ENCODE measurements at regions not wholly inside any gene's neighbourhood (a gene's known extent, or its start where the extent isn't known, plus 50 kb on each side); places are given as distances from the start of the nearest gene placed in this dataset.

DNA sequence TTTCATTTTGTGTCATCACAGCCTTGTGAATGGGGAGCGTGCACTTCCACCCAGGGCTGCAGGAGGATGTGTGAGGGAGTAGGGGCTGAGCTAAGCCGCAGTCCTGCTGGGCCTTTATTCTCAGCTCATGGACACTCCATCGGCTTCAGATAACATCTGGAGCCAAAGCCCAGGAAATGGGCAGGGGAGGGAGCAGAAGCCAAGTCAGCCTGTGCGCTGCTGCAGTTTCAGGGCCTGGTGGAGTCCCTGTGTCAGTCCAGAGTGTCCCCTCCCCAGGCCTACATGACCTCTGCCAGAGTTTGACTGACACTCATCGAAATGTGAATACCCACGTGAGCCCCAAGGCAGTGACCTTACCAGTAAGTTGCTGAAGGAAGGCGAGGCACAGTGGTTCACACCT lies 242.2 kb downstream of the LOXHD1 start:
- POLR2A ChIA-PET (ENCODE audit: unreplicated experiment) = no interaction called here
- intact Hi-C loops (cut with micrococcal nuclease; ENCODE audit: unreplicated experiment) = no loop called here
- CTCF ChIA-PET = no interaction called here

DNA sequence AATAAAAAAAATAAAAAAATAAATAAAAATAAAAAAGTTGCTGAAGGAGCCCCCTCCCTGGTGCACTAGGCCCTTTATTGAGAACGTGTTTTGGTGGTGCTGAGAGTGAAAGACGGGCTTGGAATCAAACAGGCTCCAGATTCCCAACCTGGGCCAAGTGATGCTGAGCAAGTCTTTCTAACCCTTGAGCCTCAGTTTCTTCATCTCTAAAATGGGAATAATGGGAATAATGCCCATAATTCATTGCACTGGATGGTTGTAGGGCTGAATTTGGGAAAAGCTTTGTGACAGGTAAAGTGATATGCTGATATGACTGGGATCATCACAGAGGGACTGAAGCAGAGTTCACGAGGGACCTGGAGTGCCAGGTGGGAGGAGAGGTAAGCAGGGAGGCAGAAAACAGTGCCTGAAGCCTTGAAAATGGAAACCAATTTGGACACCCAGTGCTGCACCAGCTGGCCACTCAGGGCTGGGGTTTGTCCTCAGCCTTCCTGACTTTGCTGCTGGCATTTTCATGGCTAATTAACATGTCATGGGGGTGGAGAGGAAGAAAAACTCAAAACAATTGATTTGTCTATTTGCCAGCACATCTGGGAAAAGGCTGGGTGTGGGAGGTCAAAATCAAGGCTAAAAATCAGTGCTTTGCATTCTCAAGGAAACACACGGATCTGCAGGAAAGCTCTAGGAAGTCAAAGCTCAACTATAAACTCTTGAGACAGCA lies 241.3 kb downstream of the LOXHD1 start:
- peaks cover 6% of the 10 kb centered on the region; the same call in 1 of the 2 replicates for H3K36me3 ChIP-seq (ENCODE audit: low read depth)
- no peaks in the 10 kb centered on the region for H3K27me3 ChIP-seq (ENCODE audit: insufficient read depth, low read depth)
- H3K9me2 ChIP-seq (ENCODE audit: insufficient read depth) = no peaks in the 10 kb centered on the region
- no TSS peak for BruUV-seq (replicated peaks)
- no peak overlapping the region for H3K4me2 ChIP-seq
- CTCF ChIA-PET = no interaction called here
- H3K4me1 ChIP-seq (replicated peaks; ENCODE audit: insufficient read depth) = no peaks in the 10 kb centered on the region
- H3K4me3 ChIP-seq = no peak overlapping the region
- no peak overlapping the region for H2AFZ ChIP-seq
- peaks cover 35% of the 10 kb centered on the region for H4K20me1 ChIP-seq (ENCODE audit: insufficient read depth)
- H3K9me3 ChIP-seq (ENCODE audit: insufficient read depth, low read depth) = no peaks in the 10 kb centered on the region
- POLR2A ChIA-PET (ENCODE audit: unreplicated experiment) = no interaction called here
- H3F3A ChIP-seq (ENCODE audit: insufficient read depth, low read depth) = peaks cover 15% of the 10 kb centered on the region
- TF ChIP-seq, protein P1, sequence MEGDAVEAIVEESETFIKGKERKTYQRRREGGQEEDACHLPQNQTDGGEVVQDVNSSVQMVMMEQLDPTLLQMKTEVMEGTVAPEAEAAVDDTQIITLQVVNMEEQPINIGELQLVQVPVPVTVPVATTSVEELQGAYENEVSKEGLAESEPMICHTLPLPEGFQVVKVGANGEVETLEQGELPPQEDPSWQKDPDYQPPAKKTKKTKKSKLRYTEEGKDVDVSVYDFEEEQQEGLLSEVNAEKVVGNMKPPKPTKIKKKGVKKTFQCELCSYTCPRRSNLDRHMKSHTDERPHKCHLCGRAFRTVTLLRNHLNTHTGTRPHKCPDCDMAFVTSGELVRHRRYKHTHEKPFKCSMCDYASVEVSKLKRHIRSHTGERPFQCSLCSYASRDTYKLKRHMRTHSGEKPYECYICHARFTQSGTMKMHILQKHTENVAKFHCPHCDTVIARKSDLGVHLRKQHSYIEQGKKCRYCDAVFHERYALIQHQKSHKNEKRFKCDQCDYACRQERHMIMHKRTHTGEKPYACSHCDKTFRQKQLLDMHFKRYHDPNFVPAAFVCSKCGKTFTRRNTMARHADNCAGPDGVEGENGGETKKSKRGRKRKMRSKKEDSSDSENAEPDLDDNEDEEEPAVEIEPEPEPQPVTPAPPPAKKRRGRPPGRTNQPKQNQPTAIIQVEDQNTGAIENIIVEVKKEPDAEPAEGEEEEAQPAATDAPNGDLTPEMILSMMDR (conservative IDR thresholded peaks at IDR 0.05) = no peak
- TF ChIP-seq EZH2 (IDR thresholded peaks at IDR 0.05; ENCODE audit: low read depth) = no peak
- H3K79me2 ChIP-seq (ENCODE audit: low read depth) = no peaks in the 10 kb centered on the region
- no peak for DNase-seq
- intact Hi-C loops (cut with micrococcal nuclease; ENCODE audit: unreplicated experiment) = no loop called here
- H3K27ac ChIP-seq = no peak overlapping the region

More for the DNA sequence above, 242.2 kb downstream of the LOXHD1 start:
- no peaks in the 10 kb centered on the region for H3K9me3 ChIP-seq (ENCODE audit: insufficient read depth, low read depth)
- H4K20me1 ChIP-seq (ENCODE audit: insufficient read depth) = peaks cover 43% of the 10 kb centered on the region
- no TSS peak for BruUV-seq (replicated peaks)
- no peaks in the 10 kb centered on the region for H3K27me3 ChIP-seq (ENCODE audit: insufficient read depth, low read depth)
- no peaks in the 10 kb centered on the region for H3K79me2 ChIP-seq (ENCODE audit: low read depth)
- no peak for DNase-seq
- no peak overlapping the region for H3K27ac ChIP-seq
- no peaks in the 10 kb centered on the region for H3K4me1 ChIP-seq (replicated peaks; ENCODE audit: insufficient read depth)
- H3K4me3 ChIP-seq = no peak overlapping the region
- H3K4me2 ChIP-seq = no peak overlapping the region
- TF ChIP-seq EZH2 (IDR thresholded peaks at IDR 0.05; ENCODE audit: low read depth) = no peak
- TF ChIP-seq, protein P1 (conservative IDR thresholded peaks at IDR 0.05) = no peak
- no peak overlapping the region for H2AFZ ChIP-seq
- peaks cover 6% of the 10 kb centered on the region; the same call in 1 of the 2 replicates for H3K36me3 ChIP-seq (ENCODE audit: low read depth)
- H3F3A ChIP-seq (ENCODE audit: insufficient read depth, low read depth) = peaks cover 15% of the 10 kb centered on the region
- no peaks in the 10 kb centered on the region for H3K9me2 ChIP-seq (ENCODE audit: insufficient read depth)

DNA sequence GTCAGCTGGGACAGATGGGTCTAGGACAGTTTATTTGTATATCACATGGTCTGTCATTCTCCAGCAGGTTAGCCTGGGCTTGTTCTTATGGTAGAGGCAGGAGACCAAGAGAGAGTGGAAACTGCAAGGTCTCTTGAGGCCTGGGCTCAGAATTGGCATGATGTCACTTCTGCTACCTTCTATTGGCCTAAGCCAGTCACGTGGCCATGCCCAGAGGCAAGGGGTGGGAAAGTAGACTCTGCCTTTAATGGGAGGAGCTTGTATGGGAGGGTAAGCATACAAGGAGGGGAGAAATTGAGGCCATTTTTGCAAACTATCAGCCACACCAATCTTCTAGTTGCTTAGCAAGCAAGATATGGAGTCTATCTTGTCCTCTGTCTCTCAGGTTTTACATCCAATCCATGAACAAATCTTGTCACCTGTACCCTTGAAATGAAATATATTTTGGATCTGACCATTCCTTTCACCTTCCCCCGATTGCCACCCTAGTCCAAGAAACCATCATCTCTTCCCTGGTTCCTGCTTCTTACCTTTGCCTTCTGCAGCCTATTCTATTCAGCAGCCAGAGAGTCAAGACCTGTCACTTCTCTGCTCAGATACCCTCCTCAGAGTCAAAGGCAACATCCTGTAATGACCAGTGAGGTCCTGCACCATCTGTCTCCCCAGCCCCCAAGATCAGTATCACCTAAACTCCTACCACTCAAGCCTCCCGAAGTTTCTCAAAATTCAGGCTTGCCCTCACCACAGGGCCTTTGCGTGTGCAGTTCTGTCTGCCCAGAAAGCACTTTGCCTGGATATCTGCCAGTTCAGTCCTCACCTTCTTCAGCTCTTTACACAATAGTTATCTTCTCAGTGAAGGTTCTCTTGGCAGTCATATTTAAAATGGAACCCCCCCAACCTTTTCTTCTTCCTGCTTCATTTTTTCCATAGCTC lies 240.0 kb downstream of the LOXHD1 start:
- Histone ChIP-seq H2AFZ (no peak overlapping the region), H3K9me2 (ENCODE audit: insufficient read depth) (no peaks in the 10 kb centered on the region), H3K4me2 (no peak overlapping the region), H3F3A (ENCODE audit: insufficient read depth, low read depth) (peaks cover 15% of the 10 kb centered on the region), H3K27me3 (ENCODE audit: insufficient read depth, low read depth) (no peaks in the 10 kb centered on the region), H3K27ac (no peak overlapping the region), H4K20me1 (ENCODE audit: insufficient read depth) (peaks cover 23% of the 10 kb centered on the region), H3K4me1 (replicated peaks; ENCODE audit: insufficient read depth) (peaks cover 3% of the 10 kb centered on the region; the same call in 1 of the 2 replicates), H3K36me3 (ENCODE audit: low read depth) (peaks cover 6% of the 10 kb centered on the region; the same call in 1 of the 2 replicates), H3K79me2 (ENCODE audit: low read depth) (no peaks in the 10 kb centered on the region), H3K4me3 (no peak overlapping the region), H3K9me3 (ENCODE audit: insufficient read depth, low read depth) (no peaks in the 10 kb centered on the region)
- POLR2A ChIA-PET (ENCODE audit: unreplicated experiment) = interaction anchor here (0.6 kb wide), 1 partner anchor 241 kb away, joined by 3 read pairs; no protein-coding TSS in a partner anchor
- no peak for DNase-seq
- intact Hi-C loops (cut with micrococcal nuclease; ENCODE audit: unreplicated experiment) = no loop called here
- TF ChIP-seq, protein P1 (conservative IDR thresholded peaks at IDR 0.05) = no peak
- TF ChIP-seq EZH2 (IDR thresholded peaks at IDR 0.05; ENCODE audit: low read depth) = no peak
- CTCF ChIA-PET = no interaction called here
- BruUV-seq (replicated peaks) = no TSS peak
